ENCODE measurements at regions not wholly inside any gene's neighbourhood (a gene's known extent, or its start where the extent isn't known, plus 50 kb on each side); places are given as distances from the start of the nearest gene placed in this dataset.

GRCh38 chr4:128600410-128600809 lies 209.1 kb upstream of the JADE1 start:
- TF ChIP-seq CTCF (IDR thresholded peaks at IDR 0.05; ENCODE audit: control insufficient read depth, insufficient read depth, low read depth, low read length, missing control alignments), result no peak
- DNase-seq (ENCODE audit: low read depth), result no peak
- H3K4me3 ChIP-seq (ENCODE audit: control insufficient read depth, low read depth, low read length), result no peak overlapping the region

- H3K4me3 ChIP-seq (ENCODE audit: control insufficient read depth, low read depth, low read length), result no peak overlapping the region
- TF ChIP-seq CTCF (IDR thresholded peaks at IDR 0.05; ENCODE audit: control insufficient read depth, insufficient read depth, low read depth, low read length, missing control alignments), result no peak
- no peak for DNase-seq (ENCODE audit: low read depth)
Observed at GRCh38 chr4:128597500-128597899, 212.0 kb upstream of the JADE1 start.

DNA sequence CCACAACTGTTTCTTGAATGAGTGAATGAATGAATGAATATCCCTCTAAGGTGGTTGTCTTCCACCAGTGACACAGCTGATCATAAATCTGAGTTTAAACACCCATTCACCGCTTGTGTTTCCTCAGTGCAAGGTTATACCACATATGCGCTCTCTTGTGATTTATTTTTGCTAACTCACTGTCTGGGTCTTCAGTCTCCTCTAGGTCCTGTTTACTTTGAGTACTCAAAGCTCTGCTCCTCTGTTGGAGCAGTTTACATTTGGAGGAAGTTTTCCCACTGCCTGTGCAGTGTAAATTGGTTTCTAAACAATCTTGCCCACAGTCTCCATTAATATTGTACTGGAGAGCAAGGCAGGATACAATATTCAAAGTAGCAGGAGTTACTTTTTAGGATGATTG lies 212.6 kb upstream of the JADE1 start:
- no peak overlapping the region for H3K4me3 ChIP-seq (ENCODE audit: control insufficient read depth, low read depth, low read length)
- no peak for DNase-seq (ENCODE audit: low read depth)
- TF ChIP-seq CTCF (IDR thresholded peaks at IDR 0.05; ENCODE audit: control insufficient read depth, insufficient read depth, low read depth, low read length, missing control alignments), result no peak

DNA sequence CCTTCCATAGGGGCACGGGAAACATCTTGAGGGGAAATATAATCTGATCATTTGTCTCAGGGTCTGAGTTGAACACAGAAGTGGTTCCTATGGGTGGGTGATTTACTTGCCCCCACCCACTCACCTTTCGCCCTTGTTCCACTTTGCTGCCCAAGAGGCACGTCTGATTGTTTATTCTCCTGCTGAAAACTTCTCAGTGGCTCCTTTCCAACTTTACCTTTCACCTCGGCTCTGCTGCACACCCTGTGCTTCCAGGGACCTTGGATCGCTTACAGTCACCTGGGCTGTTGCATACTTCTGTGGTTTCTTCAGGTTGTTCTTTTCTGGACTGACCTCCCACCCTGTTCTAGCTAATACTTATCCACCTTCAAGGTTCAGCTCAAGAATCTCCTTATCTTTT lies 213.4 kb upstream of the JADE1 start:
- no peak overlapping the region for H3K4me3 ChIP-seq (ENCODE audit: control insufficient read depth, low read depth, low read length)
- no peak for DNase-seq (ENCODE audit: low read depth)
- TF ChIP-seq CTCF (IDR thresholded peaks at IDR 0.05; ENCODE audit: control insufficient read depth, insufficient read depth, low read depth, low read length, missing control alignments), result no peak

DNA sequence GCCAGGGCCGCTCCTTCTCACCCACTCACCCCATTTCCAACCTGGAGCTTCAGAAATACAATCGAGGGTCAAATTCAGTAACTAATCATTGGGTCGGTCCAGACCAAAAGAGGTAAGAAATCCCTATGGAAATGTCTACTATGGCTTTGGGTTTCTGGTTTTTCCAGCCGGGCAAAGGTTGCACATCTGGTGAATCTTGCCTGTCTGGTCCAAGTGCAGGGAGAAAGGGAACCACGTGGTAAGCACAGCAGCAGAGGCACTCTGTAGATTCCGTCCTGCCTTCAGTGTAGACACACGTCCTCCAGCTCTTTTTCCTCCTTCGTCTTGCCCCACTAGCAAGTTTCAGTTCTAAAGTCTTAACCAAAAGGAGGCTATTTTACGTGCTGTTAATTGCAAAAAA lies 218.0 kb upstream of the JADE1 start:
- no peak for TF ChIP-seq CTCF (IDR thresholded peaks at IDR 0.05; ENCODE audit: control insufficient read depth, insufficient read depth, low read depth, low read length, missing control alignments)
- no peak for DNase-seq (ENCODE audit: low read depth)
- H3K4me3 ChIP-seq (ENCODE audit: control insufficient read depth, low read depth, low read length), result no peak overlapping the region

GRCh38 chr4:128590773-128591172 lies 218.7 kb upstream of the JADE1 start:
- no peak for TF ChIP-seq CTCF (IDR thresholded peaks at IDR 0.05; ENCODE audit: control insufficient read depth, insufficient read depth, low read depth, low read length, missing control alignments)
- no peak for DNase-seq (ENCODE audit: low read depth)
- no peak overlapping the region for H3K4me3 ChIP-seq (ENCODE audit: control insufficient read depth, low read depth, low read length)

Data from AG09309 (cell line).